ENCODE measurements at regions not wholly inside any gene's neighbourhood (a gene's known extent, or its start where the extent isn't known, plus 50 kb on each side); places are given as distances from the start of the nearest gene placed in this dataset.

DNA sequence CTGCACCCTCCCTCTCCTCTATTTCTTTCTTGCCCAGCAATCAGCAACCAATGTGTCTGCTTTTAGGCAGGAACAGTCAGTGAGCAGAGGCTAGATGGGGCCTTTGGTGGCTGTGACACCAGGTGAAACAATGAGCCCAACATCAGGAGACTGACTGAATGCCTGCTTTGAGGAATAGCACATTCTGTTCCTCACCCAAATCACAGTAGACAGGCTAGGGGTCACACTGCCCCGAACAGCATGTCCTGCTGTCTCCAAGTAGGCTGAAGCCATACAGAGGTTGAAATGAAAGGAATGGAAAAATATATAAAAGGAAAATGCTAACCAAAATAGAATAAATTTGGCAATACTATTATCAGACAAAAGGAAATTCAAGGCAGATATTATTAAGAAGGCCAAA is 122.5 kb upstream of the GDNF start:
- TF ChIP-seq CTCF (IDR thresholded peaks at IDR 0.05) = no peak
- no peak for TF ChIP-seq ZFX (IDR thresholded peaks at IDR 0.05; ENCODE audit: borderline replicate concordance)

All from 22Rv1 (cell line).